Dendritic cell treated with granulocyte-macrophage colony-stimulating factor and Interleukin-4, amounts not matched to agents 40 ng/mL and 50 ng/mL, for 4 days (primary cell): ENCODE measurements at regions not wholly inside any gene's neighbourhood (a gene's known extent, or its start where the extent isn't known, plus 50 kb on each side); places are given as distances from the start of the nearest gene placed in this dataset.

Experiments used
- H3K27ac Mint-ChIP-seq: one replicate; pipeline ENCODE4 v1.8.0; 2022; ENCODE audit warnings: mild to moderate bottlenecking, mixed read lengths
- H3K27me3 Mint-ChIP-seq: one replicate; pipeline ENCODE4 v1.8.0; 2022; ENCODE audit warnings: mild to moderate bottlenecking, mixed read lengths
- H3K36me3 Mint-ChIP-seq: one replicate; pipeline ENCODE4 v1.8.0; 2022; ENCODE audit warnings: low read depth, mixed read lengths
- H3K4me1 Mint-ChIP-seq: one replicate; pipeline ENCODE4 v1.8.0; 2022; ENCODE audit warnings: low read depth, mixed read lengths
- H3K4me3 Mint-ChIP-seq: one replicate; pipeline ENCODE4 v1.8.0; 2022; ENCODE audit warnings: mild to moderate bottlenecking, moderate library complexity, mixed read lengths
- H3K9me3 Mint-ChIP-seq: one replicate; pipeline ENCODE4 v1.8.0; 2022; ENCODE audit warnings: mixed read lengths
- intact Hi-C: fragments of 100-400 bp; cut with micrococcal nuclease; formaldehyde crosslinking; loops from one replicate; pipeline ENCODE4 v1.15.0; 2022

DNA sequence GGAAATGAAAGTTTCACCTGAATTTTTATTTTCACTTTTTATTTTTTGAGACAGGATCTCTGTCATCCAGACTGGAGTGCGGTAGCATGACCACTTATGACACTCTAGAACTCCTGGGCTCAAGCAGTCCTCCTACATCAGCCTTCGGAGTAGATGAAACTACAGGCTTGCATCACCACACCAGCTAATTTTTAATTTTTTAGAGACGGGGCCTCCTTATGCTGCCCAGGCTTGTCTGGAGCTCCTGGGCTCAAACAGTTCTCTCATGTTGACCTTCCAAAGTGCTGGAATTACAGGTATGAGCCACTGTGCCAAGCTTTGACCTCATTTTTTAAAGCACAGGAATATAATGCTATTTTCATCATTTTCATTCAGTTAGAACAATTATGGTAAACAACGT lies 297.0 kb upstream of the KLHL1 start:
- peaks cover 12% of the 10 kb centered on the region for H3K9me3 Mint-ChIP-seq
- no peaks in the 10 kb centered on the region for H3K4me1 Mint-ChIP-seq
- intact Hi-C loops: no loop called here
- no peaks in the 10 kb centered on the region for H3K27me3 Mint-ChIP-seq
- H3K36me3 Mint-ChIP-seq: no peaks in the 10 kb centered on the region
- H3K27ac Mint-ChIP-seq: no peak overlapping the region
- no peak overlapping the region for H3K4me3 Mint-ChIP-seq

DNA sequence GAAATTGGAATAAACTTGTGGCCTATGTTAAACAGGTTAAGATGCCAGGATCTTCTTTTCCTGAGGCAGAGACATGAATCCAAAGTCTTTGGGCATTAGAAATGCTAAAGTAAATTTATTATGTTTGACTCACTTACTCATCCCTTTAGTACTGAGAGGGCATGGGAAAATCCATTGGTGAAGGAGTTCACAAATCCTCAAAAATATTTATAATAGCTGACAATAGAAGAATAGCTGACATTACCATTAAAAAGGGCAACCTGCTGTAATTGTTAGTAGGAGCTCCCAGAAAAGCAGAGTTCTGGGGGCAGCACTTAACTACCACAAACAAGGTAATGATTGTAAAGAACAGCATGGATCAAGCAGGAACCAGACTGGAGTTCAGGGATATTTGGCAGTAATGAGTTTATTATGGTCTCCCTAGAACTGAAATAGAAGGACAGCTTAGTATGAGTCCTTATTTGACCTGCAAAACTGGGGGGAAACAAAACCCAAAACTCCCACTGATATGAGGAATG lies 285.8 kb upstream of the KLHL1 start:
- Mint-ChIP-seq H3K4me3 (no peak overlapping the region), H3K4me1 (no peaks in the 10 kb centered on the region), H3K36me3 (no peaks in the 10 kb centered on the region), H3K27ac (no peak overlapping the region), H3K9me3 (peaks cover 24% of the 10 kb centered on the region), H3K27me3 (no peaks in the 10 kb centered on the region)
- intact Hi-C loops: no loop called here

DNA sequence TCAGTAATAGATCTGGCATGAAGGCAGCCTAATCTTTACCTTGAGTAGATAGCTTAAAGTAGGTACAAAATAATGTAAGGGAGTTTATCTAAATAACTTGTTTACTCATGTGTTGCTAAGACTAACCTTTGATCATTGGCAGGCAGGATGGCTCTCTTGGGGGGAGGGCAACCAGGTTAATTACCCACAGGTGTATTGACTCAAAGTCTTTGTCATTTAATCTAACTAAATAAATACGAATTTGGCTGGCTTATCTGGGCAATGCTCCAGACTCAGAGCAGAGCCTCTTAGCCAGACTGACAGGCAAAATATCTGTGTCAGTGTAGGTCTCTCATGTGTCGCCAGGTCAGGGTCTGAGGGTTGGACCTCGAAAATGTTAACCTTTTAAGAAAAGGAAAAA lies 283.4 kb upstream of the KLHL1 start:
- no peak overlapping the region for H3K4me3 Mint-ChIP-seq
- H3K27me3 Mint-ChIP-seq: no peaks in the 10 kb centered on the region

DNA sequence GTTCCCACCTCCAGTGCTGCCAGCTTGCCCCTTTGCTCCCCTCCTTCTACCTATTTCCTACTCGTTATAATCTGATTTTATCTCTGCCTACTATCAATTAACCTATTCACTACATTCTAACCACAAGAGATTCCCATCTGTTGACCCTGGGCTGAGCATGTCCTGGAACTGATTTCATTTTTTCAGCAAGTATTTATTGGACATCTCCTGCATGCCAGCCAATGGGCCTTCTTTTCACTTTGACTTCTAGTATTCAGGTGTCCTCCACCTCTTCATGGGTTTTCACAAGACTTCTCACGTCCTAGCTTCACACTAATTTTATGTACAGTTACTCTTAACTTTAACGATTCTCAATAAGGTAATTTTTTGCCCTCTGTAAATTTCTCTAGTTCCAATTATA lies 282.7 kb upstream of the KLHL1 start:
- H3K27me3 Mint-ChIP-seq: no peaks in the 10 kb centered on the region
- no peaks in the 10 kb centered on the region for H3K4me1 Mint-ChIP-seq
- no peak overlapping the region for H3K4me3 Mint-ChIP-seq
- intact Hi-C loops: no loop called here
- H3K27ac Mint-ChIP-seq: no peak overlapping the region
- peaks cover 11% of the 10 kb centered on the region for H3K9me3 Mint-ChIP-seq
- H3K36me3 Mint-ChIP-seq: no peaks in the 10 kb centered on the region

More for the DNA sequence above, 283.4 kb upstream of the KLHL1 start:
- intact Hi-C loops: no loop called here
- H3K4me1 Mint-ChIP-seq: no peaks in the 10 kb centered on the region
- no peaks in the 10 kb centered on the region for H3K36me3 Mint-ChIP-seq
- H3K27ac Mint-ChIP-seq: no peak overlapping the region
- peaks cover 13% of the 10 kb centered on the region for H3K9me3 Mint-ChIP-seq

DNA sequence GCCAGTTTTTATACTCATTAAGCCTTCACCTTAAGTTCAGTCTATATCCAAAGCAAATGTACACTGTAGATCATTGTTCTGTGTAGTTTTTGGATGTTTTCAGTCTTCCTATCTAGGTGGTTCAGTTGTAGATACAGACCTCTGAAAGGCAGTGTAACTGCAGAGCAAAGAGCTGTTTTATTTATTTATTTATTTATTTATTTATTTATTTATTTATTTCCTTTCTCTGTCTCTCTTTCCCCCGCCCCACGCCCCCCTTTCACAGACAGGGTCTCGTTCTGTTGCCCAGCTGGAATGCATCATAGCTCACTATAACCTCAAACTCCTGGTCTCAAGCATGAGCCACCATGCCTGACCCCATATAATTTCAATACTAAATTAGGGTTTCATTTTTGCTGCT lies 281.8 kb upstream of the KLHL1 start:
- Mint-ChIP-seq H3K27me3 (no peaks in the 10 kb centered on the region), H3K4me1 (no peaks in the 10 kb centered on the region), H3K9me3 (peaks cover 11% of the 10 kb centered on the region), H3K4me3 (no peak overlapping the region), H3K36me3 (no peaks in the 10 kb centered on the region), H3K27ac (no peak overlapping the region)
- intact Hi-C loops: no loop called here

DNA sequence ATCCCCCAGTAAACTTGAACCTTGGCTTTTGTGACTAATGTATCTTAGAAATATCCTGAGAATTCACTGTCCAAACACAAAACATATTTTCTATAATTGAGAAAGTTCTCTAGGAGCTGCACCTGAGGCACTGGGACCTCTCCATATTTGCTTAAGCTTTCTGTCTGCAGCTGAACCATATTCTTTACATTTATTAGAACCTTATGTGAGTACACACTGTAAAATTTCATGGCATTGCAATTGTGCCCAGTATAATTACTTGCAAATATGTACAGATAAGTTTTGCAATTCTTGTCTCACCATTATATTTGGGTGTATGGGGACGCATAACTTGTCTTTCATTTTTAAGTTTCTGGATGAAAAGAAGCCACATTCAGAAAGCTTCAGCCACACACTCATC lies 280.7 kb upstream of the KLHL1 start:
- Mint-ChIP-seq H3K9me3 (peaks cover 11% of the 10 kb centered on the region), H3K4me3 (no peak overlapping the region), H3K27ac (no peak overlapping the region), H3K4me1 (no peaks in the 10 kb centered on the region), H3K27me3 (no peaks in the 10 kb centered on the region), H3K36me3 (no peaks in the 10 kb centered on the region)
- intact Hi-C loops: no loop called here

DNA sequence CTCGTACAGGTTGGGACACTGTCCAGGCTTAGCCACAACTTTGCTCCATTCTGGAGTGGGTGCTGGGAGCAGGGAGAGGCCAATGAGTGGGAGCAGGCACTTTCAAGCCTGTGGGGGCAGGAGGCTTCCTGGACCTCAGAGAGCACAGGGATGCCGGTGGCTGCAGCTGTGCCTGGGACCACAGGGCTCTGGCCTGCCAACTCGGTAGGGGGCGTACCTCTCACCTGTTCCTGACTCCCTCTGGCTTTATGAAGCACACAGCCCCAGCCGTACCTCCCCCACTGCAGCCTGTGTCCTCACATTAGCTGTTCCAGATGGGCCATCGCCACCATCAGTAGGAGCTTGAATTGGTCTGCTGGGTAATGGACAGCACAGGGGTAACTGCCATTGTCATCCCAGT lies 278.7 kb upstream of the KLHL1 start:
- Mint-ChIP-seq H3K4me3 (no peak overlapping the region), H3K4me1 (no peaks in the 10 kb centered on the region), H3K27ac (no peak overlapping the region), H3K27me3 (no peaks in the 10 kb centered on the region), H3K36me3 (no peaks in the 10 kb centered on the region), H3K9me3 (peaks cover 11% of the 10 kb centered on the region)
- intact Hi-C loops: no loop called here

DNA sequence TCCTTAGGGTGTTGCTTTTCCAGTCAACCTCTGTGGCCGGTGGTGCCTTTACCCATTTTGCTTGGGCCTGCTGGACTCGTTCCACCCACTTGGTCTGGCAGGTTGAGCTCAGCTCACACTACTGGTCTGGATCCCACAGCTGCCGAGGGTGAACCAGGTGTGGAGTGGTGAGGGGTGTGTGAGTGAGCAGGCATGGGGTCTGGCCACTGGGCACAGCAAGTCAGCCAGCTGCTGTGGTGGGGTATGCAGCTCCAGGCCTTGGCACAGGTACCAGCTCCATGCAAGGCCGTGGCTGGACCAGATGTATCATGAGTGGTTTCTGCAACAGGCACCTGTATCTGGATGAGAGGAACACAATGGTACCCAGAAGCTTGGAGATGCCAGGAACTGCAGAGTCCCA lies 277.6 kb upstream of the KLHL1 start:
- H3K9me3 Mint-ChIP-seq: peaks cover 4% of the 10 kb centered on the region
- H3K27me3 Mint-ChIP-seq: no peaks in the 10 kb centered on the region
- no peaks in the 10 kb centered on the region for H3K4me1 Mint-ChIP-seq
- H3K36me3 Mint-ChIP-seq: no peaks in the 10 kb centered on the region
- intact Hi-C loops: no loop called here
- H3K4me3 Mint-ChIP-seq: no peak overlapping the region
- H3K27ac Mint-ChIP-seq: no peak overlapping the region

DNA sequence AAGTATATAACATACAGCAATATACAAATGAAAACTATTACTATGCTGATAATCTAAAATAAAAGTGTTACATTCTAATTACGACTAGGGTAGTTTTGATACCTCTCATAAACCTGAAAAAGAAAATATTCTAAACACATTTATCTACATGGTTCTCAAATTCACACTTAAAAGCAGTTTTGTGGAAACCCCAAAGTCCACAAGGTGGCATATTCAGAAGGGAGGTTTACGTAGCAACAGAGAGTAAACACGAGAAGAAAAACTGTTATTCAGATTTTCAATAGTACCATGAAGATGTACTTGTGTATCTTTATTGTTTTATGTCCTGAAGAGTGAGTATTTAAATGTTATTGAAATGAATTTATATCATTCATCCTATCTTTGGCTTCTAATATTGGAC lies 275.9 kb upstream of the KLHL1 start:
- intact Hi-C loops: no loop called here
- Mint-ChIP-seq H3K27ac (no peak overlapping the region), H3K4me1 (no peaks in the 10 kb centered on the region), H3K4me3 (no peak overlapping the region), H3K9me3 (no peaks in the 10 kb centered on the region), H3K36me3 (no peaks in the 10 kb centered on the region), H3K27me3 (no peaks in the 10 kb centered on the region)

DNA sequence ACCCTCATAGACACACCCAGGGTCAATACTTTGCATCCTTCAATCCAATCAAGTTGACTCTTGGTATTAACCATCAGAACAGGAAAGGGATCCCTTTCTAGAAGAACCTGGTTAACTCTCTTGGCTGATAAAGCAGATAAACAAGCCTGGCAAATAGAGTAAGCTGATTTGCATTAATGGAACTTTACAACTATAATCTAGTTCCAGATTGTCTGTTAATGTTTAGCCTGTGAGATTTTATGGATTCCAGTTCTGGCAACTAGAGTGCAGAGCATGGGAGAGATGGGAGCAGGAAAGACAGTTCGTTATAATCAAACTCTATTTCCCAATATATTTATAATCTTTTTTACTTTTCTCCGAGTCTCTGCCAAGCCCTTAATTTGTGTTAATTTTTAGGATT lies 272.6 kb upstream of the KLHL1 start:
- H3K4me1 Mint-ChIP-seq: no peaks in the 10 kb centered on the region
- H3K4me3 Mint-ChIP-seq: no peak overlapping the region
- no peaks in the 10 kb centered on the region for H3K9me3 Mint-ChIP-seq
- no peaks in the 10 kb centered on the region for H3K36me3 Mint-ChIP-seq
- H3K27me3 Mint-ChIP-seq: no peaks in the 10 kb centered on the region
- no peak overlapping the region for H3K27ac Mint-ChIP-seq
- intact Hi-C loops: no loop called here

DNA sequence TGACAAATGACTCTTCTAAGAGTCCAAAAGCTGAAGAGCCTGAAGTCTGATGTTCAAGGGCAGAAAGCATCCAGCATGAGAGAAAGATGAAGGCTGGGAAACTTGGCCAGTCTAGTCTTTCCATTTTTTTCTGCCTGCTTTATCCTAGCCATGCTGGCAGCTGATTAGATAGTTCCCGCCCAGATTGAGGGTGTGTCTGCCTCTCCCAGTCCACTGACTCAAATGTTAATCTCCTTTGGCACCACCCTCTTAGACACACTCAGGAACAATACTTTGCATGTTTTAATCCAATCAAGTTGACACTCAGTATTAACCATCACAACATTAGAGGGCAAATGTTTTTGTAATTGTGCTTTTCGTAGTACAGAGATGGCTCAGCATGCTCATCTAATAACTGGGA lies 267.5 kb upstream of the KLHL1 start:
- Mint-ChIP-seq H3K27ac (no peak overlapping the region), H3K4me1 (no peaks in the 10 kb centered on the region), H3K27me3 (no peaks in the 10 kb centered on the region), H3K9me3 (no peaks in the 10 kb centered on the region), H3K36me3 (no peaks in the 10 kb centered on the region), H3K4me3 (no peak overlapping the region)
- intact Hi-C loops: no loop called here

DNA sequence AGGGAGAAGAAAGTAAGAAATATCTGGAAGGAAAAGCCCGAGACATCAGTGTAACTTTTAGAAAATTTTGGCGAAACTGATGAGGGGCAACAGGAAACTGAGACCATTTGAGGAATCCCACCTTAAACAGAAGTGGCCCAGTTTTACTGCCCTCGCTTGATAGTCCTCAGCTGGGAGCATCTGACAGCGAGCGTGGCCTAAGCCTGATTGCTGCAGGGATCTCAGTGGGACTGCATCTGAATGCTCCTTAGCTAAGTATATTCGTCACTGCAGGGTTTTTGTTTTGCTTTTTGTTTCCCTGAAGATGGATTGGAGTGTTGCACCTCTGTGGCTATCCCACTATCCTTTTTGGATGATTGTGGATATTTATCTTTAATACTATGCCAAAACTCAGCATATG lies 262.7 kb upstream of the KLHL1 start:
- intact Hi-C loops: no loop called here
- H3K9me3 Mint-ChIP-seq: no peaks in the 10 kb centered on the region
- H3K36me3 Mint-ChIP-seq: no peaks in the 10 kb centered on the region
- no peaks in the 10 kb centered on the region for H3K27me3 Mint-ChIP-seq
- H3K4me3 Mint-ChIP-seq: no peak overlapping the region
- H3K4me1 Mint-ChIP-seq: no peaks in the 10 kb centered on the region
- no peak overlapping the region for H3K27ac Mint-ChIP-seq

DNA sequence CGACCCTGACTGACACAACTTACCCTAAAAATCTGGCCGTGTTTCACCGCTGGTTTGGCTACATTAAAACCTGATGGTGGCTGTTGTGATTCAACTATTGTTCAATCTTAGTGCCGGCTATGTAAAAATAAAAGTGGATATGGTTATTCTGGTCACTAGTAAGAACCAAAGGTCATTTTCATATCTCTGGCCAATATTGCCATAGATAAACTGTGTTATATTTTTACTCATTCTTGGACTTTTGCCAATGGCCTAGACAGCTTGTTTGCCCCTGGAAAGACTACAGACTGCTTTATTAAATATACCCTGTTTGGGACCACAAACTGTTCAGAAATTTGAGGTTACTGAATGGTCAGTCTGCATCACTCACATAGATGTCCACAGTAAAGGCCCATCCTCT lies 258.5 kb upstream of the KLHL1 start:
- no peak overlapping the region for H3K27ac Mint-ChIP-seq
- H3K27me3 Mint-ChIP-seq: no peaks in the 10 kb centered on the region
- H3K4me3 Mint-ChIP-seq: no peak overlapping the region
- H3K36me3 Mint-ChIP-seq: no peaks in the 10 kb centered on the region
- no peaks in the 10 kb centered on the region for H3K4me1 Mint-ChIP-seq
- intact Hi-C loops: no loop called here
- H3K9me3 Mint-ChIP-seq: no peaks in the 10 kb centered on the region

DNA sequence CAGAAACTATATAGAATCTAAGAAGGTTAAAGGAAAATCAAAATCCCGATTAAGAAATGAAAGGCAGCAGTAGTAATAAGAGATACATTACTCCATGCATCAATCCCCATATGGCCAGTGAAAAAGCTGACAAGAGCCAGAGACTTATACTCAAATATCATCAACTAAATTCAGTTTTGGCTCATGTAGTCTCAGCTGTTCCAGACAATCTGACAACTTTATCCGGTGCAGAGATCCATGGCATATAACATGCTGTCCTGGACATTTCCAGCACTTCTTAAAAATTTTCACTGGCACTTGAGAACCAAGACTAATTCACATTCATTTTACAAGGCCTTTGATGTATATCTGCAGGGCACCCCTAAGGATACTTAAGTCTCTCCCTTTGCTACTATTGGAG lies 255.7 kb upstream of the KLHL1 start:
- no peak overlapping the region for H3K4me3 Mint-ChIP-seq
- H3K36me3 Mint-ChIP-seq: no peaks in the 10 kb centered on the region
- no peaks in the 10 kb centered on the region for H3K4me1 Mint-ChIP-seq
- H3K9me3 Mint-ChIP-seq: no peaks in the 10 kb centered on the region
- intact Hi-C loops: no loop called here
- no peaks in the 10 kb centered on the region for H3K27me3 Mint-ChIP-seq
- no peak overlapping the region for H3K27ac Mint-ChIP-seq

DNA sequence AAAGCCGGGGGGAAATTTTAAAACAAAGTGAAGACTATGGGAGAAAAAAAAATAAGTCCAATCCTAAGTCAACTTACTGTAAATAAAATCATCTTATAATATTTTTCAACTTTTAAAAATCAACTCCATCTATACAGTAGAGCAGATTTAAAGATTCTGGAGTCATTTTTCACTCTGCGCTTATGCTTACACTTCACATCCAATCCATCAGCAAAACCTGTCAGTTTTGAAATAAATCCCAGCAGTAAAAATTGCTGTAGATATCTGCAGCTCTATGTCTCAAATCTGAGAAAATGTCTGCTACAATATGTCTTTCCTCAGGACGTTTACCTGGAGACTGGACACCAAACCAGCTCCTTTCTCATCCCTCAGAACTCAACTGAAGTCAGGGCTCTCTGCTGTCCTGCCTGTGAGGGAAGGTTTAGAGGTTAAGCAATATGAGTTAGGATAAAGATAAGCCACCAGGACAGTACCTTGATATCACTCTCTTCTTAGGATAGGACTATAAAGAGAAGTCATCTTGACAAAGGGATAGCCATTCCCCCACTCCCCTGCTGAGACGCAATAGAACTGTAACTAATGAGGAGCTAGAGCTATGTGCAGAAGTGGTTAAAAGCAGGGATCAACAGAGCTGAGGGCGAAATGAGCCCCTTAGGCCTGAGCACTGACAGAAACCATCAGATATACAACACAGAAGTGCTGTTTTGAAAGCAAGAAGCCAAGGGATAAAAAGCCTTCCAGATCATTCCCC lies 254.7 kb upstream of the KLHL1 start:
- Mint-ChIP-seq H3K9me3 (no peaks in the 10 kb centered on the region), H3K4me3 (no peak overlapping the region), H3K4me1 (no peaks in the 10 kb centered on the region), H3K36me3 (no peaks in the 10 kb centered on the region), H3K27me3 (no peaks in the 10 kb centered on the region), H3K27ac (no peak overlapping the region)
- intact Hi-C loops: no loop called here
